ENCODE measurements at regions not wholly inside any gene's neighbourhood (a gene's known extent, or its start where the extent isn't known, plus 50 kb on each side); places are given as distances from the start of the nearest gene placed in this dataset.
"Not testable (repeated sequence)": the region's sequence is repeated elsewhere in the genome, so short reads cannot be mapped to it uniquely, and the experiment has no call there.

GRCh38 chr5:89164703-89165102 is 281.7 kb upstream of the MEF2C start:
- not testable (repeated sequence) for DNase-seq

- DNase-seq = no peak
These were observed 273.2 kb upstream of the MEF2C start for GRCh38 chr5:89156226-89156625.

GRCh38 chr5:89147031-89147430 is 264.0 kb upstream of the MEF2C start:
- DNase-seq = no peak

GRCh38 chr5:89137148-89137547 is 254.2 kb upstream of the MEF2C start:
- DNase-seq = no peak

DNA sequence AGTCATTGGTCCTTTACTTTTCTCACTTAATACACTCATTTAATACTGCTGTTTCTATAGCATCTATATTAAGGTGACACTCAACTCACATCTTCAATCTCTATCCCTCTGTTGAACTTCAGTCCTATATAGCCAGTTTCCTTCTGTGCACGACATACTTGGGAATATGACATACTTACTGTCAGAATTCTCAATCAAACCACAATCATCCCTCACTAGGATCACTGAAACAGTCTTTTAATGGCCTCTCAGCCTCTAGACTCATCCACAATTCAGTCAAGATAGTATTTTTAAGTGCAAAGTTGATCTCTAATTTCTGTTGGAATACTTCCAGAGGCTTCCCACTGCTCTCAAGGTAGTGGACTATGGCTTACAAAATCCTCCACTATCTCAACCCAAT is 251.0 kb upstream of the MEF2C start:
- no peak for DNase-seq

GRCh38 chr5:89133129-89133528 is 250.1 kb upstream of the MEF2C start:
- DNase-seq = no peak

GRCh38 chr5:89130851-89131250 is 247.9 kb upstream of the MEF2C start:
- no peak for DNase-seq

- no peak for DNase-seq
These were observed 247.0 kb upstream of the MEF2C start for GRCh38 chr5:89129941-89130340.

DNA sequence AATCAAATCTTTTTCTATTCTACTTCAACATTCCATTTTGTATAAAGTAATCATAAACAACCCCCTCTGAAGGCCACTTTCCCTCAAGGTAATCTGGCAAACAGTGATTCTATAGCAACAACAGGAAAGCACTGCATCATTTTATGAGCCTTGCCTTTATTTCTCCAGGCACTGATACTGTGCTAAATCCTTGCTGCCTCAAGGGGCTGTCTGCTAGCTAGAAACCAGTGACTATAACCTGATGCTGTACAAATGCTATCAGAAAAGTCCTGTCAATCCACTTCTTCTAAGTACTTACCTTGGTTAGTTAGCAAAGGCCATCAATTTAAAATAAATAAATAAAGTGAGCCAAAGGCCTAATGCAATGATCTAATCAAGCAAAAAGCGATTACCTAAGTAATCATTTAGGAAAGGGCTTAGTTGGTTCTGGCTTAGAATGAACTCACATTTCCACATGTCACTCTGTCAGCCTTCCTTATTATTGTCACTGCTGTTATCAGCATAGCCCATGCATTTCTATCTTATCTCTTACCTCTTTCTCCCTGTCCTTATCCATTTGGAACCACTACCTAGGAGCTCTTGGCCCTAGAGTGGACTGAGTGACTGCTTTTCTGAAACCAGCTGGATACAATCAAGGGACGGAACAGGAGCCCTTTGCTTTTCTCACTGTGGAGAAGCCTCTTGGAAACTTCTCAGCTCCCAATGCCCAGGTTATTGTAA is 246.1 kb upstream of the MEF2C start:
- DNase-seq = no peak

GRCh38 chr5:89128092-89128491 is 245.1 kb upstream of the MEF2C start:
- DNase-seq = no peak

DNA sequence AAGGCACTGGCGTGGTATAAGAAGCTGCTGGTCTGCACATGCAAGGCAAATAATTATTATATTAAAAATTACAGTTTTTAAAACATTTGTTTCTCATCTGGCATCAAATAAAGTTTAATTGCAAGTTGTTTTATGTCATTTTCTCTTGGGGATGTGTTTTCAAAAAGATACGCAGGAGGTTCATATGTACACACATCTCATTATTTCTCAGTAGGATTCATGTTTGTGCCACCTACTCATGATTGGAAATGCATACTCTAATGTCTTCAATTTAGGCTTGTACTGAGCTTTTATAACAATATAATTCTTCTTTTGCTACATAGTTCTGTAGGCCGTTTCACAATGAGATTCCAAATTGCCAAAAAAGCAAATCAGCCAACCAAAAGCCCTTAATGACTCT is 244.2 kb upstream of the MEF2C start:
- DNase-seq = no peak

DNA sequence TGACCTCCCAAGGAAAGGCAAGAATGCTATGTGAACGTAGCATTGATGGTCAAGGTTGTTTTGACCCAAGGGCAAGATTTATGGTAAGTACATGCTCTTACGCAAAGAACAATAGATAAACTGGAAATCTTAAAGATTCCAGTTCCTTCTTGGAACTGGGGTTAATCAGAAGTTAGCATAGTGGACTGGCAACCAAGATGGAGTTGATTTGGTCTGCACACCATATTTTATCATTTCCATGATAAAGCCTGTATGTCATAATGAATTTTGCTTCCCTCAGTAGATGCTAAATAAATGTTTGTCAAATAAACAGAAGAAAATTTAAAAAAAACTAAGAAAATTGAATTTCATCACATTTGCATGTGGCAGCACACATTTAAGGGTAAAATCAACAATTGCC is 242.4 kb upstream of the MEF2C start:
- no peak for DNase-seq

DNA sequence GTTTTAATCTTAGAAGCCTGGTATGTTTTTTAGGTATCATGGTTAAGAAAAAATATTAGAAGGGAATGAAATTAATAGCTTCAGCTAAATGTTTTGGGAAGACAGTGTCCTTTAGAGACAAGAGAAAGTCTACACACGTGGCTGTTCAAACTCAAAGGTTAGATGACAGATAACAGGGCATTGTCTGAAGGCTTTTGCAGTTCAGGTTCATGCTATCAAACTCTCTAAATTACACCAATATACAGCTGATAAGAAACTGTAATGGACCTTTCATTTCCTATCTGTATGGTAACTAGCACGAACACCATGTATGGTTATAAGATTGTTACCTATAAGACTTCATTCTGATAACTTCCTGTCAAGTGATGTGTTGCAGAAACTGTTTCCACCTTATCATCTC is 240.6 kb upstream of the MEF2C start:
- DNase-seq = no peak

DNA sequence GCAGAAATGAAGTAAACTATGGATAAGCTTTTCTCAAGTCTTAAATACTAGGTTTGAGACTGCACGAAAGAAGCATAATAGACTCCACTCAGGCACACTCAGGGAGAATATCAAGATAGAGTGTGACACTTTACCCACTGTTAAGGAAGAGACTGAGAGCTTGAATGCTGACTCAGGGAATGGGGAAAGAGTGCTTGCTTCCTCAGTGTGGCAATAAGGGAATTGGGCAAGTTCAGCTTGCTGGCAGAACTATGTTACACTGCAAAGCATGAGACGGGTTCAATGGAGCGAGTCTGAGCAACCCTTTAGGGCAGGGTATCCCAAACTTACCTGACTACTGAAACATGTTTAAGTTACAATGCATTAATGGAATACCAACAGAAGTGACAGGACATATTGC is 237.7 kb upstream of the MEF2C start:
- DNase-seq = no peak

GRCh38 chr5:89117124-89117644 is 234.2 kb upstream of the MEF2C start:
- no peak for DNase-seq

DNA sequence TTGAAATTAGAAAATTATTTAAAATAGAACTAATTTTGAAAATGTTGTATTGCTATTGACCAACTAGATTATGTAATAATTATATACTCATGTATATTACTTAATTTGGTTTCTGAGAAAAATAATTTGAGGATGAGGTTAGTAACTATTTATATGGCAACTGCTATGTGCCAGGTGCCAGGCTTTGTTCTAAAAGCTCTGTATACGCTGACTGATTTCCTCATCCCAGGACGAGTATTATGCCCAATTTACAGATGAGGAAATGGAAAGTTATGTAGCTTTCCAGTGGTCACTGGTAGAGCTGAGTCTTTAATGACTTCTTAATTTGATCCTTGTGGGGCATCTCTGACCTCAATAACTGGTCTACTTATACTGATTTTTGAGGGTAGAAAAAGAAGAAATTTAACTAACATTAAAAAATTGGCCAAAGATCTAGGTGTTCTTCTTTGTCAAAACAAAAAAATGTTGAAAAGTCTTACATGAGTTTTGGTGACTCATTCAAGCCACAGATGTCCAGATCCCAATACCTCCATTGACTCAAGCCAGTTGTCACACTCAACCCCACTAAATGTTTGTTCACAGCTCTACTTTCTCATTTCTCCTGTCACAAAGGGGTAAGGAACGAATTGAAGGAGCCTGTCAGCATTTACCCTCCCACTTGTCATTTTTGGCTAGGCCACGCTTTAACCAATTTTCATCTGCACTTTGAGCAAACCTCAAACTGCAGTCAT is 228.1 kb upstream of the MEF2C start:
- DNase-seq = no peak

GRCh38 chr5:89106480-89106879 is 223.5 kb upstream of the MEF2C start:
- no peak for DNase-seq

DNA sequence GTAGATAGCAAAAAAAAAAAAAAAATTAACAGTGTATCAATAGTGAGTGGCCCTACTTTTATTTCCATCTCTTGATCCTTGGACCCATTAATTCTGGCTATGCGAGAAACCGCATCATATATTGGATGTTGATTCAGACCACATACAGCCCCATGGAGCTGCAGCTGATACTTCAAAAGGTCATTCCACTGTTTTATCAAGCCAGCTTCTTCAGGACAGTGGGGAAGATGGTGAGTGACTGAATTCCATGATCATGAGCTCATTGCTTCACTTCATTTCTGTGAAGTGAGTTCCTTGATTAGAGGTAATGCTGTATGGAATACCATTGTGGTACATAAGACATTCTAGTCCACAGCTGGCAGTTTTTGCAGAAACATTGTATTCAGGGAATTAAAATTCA is 222.9 kb upstream of the MEF2C start:
- no peak for DNase-seq

DNA sequence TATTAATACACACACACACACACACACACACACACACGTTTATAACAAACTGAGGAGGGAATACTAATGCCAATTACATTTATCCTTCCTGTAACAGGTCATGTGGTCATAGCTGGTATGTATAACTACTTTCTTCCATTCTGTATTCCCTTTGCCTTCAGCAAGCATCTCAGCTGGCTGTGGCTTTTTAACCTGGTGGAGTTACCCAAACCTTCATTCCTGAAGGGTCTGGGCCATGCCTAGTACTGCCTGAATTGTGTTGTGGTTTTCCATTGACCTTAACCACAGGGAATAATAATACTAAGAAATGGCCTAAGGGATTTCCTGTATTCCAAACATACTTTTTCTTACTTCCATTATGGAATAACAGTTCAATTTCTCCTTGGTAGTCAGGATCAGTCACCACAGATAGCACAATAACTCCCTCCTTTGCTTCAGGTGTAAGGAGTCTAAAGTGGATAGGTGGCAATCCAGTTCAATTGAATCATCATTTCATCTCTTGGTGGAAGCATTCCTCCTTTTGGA is 222.2 kb upstream of the MEF2C start:
- no peak for DNase-seq

DNA sequence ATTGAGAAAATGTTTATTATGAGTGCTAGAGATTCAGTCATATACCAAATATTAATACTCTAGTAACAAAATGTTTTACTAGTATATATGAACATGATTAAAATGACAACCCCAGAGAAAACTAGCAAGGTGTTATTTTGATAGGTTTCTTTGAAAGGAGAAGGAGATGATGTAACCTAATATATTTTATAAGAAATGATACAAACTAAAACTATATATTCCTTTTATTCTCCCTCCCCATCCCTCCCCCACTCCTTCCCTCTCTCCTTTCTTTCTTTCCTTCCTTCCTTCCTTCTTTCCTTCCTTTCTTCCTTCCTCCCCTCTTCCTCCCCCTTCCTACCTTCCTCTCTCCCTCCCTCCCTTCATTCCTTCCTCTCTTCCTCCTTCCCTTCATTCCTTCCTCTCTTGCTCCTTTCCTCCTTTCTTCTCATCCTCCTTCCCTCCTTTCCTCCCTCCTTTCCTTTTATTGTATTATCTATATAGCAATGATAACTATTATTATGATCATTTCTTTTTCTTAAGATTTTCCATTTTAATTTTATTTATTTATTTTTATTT is 215.3 kb upstream of the MEF2C start:
- DNase-seq = no peak

DNA sequence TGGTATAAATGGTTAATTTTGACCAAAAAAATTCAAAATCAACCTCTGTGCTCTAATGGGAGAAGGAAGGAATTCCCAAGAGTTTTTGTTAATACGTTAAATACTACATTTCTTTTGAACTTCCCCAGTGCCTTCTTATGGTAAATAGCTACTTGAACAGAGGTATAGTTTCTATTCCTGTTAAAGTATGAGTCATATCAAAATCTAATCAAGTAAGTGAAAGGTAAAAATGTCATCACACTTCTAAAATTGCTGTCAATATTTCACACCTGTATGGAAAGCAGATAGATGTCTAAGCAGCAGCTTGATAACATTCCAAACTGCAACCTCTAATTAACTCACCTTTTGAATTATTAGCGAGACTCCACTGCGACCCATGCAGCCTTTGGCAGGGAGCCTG is 214.1 kb upstream of the MEF2C start:
- DNase-seq = peak; percentile 44

DNA sequence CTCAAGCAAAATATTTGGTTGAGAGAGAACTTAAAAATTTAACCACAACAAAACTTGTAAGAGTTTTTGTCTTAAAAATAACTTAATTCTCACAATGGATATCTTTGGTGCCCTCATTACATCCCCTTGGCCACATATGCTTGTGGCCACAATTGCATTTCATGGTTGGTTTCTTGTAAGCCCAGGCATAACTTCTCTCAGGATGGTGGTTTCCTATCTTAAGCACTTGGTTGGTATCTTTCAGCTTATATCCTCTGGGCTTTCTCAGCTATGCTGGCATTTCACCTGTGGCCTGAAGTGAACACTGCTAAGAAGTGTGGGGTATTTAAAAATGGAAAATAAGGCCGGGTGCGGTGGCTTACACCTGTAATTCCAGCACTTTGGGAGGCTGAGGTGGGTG is 212.4 kb upstream of the MEF2C start:
- no peak for DNase-seq

DNA sequence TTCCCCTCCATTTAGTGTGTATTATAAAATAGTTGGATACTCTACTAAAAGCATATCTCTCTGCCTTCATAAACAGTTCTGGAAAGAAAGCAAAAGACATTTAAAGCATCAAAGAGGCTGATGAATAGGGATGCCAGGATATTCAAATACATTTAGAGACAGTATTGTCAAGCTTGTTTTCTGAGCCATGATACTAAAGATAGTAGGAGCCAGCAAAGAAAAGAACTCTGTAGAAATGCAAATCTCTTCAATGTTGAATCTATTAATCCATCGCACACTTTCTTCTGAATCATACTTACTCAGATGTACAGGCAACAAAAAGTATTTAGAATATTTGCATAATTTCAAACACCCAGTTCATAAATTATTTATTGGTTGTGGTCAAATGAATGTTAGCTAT is 207.1 kb upstream of the MEF2C start:
- DNase-seq = no peak

Measured in NCI-H1105 treated with DMSO at 0.1 percent for 48 hours (cell line).